Activated T-cell treated with anti-CD3 and anti-CD28 coated beads, Interleukin-2, amount 50 U/mL, for 72 hours (primary cell): ENCODE measurements at regions not wholly inside any gene's neighbourhood (a gene's known extent, or its start where the extent isn't known, plus 50 kb on each side); places are given as distances from the start of the nearest gene placed in this dataset.
A peak's percentile ranks its signal among the peaks of the same experiment; 100 is the strongest.
"Not testable (repeated sequence)": the region's sequence is repeated elsewhere in the genome, so short reads cannot be mapped to it uniquely, and the experiment has no call there.

Source experiments
- ATAC-seq, 2 donors: fragments of 150-1000 bp; cut with Tn5 transposase; replicated peaks in 1 of 2; 2 replicates each; pipeline ENCODE4 v1.10.0; 2021; ENCODE audit warnings: moderate library complexity in 2 of 2, mild to moderate bottlenecking in 1 of 2
- DNase-seq, 2 donors: peaks; one replicate each; pipeline ENCODE4 v3.0.0; 2021 to 2022; ENCODE audit warnings: mixed read lengths in 1 of 2
- H3K27ac Mint-ChIP-seq: one replicate; pipeline ENCODE4 v1.8.0; 2022; ENCODE audit warnings: mild to moderate bottlenecking, moderate library complexity, mixed read lengths
- H3K27me3 Mint-ChIP-seq: one replicate; pipeline ENCODE4 v1.8.0; 2022; ENCODE audit warnings: low read depth, mixed read lengths
- H3K36me3 Mint-ChIP-seq, 2 donors: one replicate each; pipeline ENCODE4 v1.8.0; 2022; ENCODE audit warnings: mixed read lengths in 2 of 2, mild to moderate bottlenecking in 1 of 2; ENCODE audit not compliant: insufficient read depth in 2 of 2
- H3K4me1 Mint-ChIP-seq: one replicate; pipeline ENCODE4 v1.8.0; 2022; ENCODE audit warnings: low read depth, mixed read lengths
- H3K4me3 Mint-ChIP-seq, 2 donors: one replicate each; pipeline ENCODE4 v1.8.0; 2022; ENCODE audit warnings: mild to moderate bottlenecking in 2 of 2, mixed read lengths in 2 of 2, moderate library complexity in 2 of 2
- H3K9me3 Mint-ChIP-seq, 2 donors: one replicate each; pipeline ENCODE4 v1.8.0; 2022; ENCODE audit warnings: mixed read lengths in 2 of 2

- not testable (repeated sequence) for H3K27me3 Mint-ChIP-seq, H3K9me3 Mint-ChIP-seq, ATAC-seq, H3K4me1 Mint-ChIP-seq, H3K4me3 Mint-ChIP-seq, H3K27ac Mint-ChIP-seq, H3K36me3 Mint-ChIP-seq, DNase-seq
These were observed 122.7 kb downstream of the PWWP3B start for GRCh38 chrX:106290778-106291177.

- not testable (repeated sequence) for DNase-seq, H3K36me3 Mint-ChIP-seq, H3K4me3 Mint-ChIP-seq, ATAC-seq, H3K27me3 Mint-ChIP-seq, H3K4me1 Mint-ChIP-seq, H3K27ac Mint-ChIP-seq, H3K9me3 Mint-ChIP-seq
These were observed 123.8 kb downstream of the PWWP3B start for GRCh38 chrX:106291779-106292390.

GRCh38 chrX:106300239-106300638 is 132.1 kb downstream of the PWWP3B start:
- H3K27ac Mint-ChIP-seq = no peak overlapping the region
- no peaks in the 10 kb centered on the region for H3K9me3 Mint-ChIP-seq
- ATAC-seq = peak; percentile 45 to 53
- DNase-seq = no peak
- no peaks in the 10 kb centered on the region for H3K36me3 Mint-ChIP-seq
- no peaks in the 10 kb centered on the region for H3K4me1 Mint-ChIP-seq
- H3K27me3 Mint-ChIP-seq = peaks cover 23% of the 10 kb centered on the region
- H3K4me3 Mint-ChIP-seq = no peak overlapping the region

- Mint-ChIP-seq H3K36me3 (no peaks in the 10 kb centered on the region), H3K4me3 (no peak overlapping the region), H3K27ac (no peak overlapping the region), H3K27me3 (peaks cover 26% of the 10 kb centered on the region), H3K4me1 (no peaks in the 10 kb centered on the region), H3K9me3 (no peaks in the 10 kb centered on the region)
- DNase-seq = no peak
- ATAC-seq = no peak
These were observed 132.6 kb downstream of the PWWP3B start for GRCh38 chrX:106300656-106301055.

- H3K36me3 Mint-ChIP-seq = no peaks in the 10 kb centered on the region
- ATAC-seq (no peak), DNase-seq (no peak)
- no peaks in the 10 kb centered on the region for H3K9me3 Mint-ChIP-seq
- H3K4me3 Mint-ChIP-seq = no peak overlapping the region
- H3K4me1 Mint-ChIP-seq = no peaks in the 10 kb centered on the region
- H3K27me3 Mint-ChIP-seq = peaks cover 26% of the 10 kb centered on the region
- H3K27ac Mint-ChIP-seq = no peak overlapping the region
These were observed 134.2 kb downstream of the PWWP3B start for GRCh38 chrX:106302304-106302703.

GRCh38 chrX:106306391-106306947 is 138.4 kb downstream of the PWWP3B start:
- no peaks in the 10 kb centered on the region for H3K36me3 Mint-ChIP-seq
- ATAC-seq = no peak
- peaks cover 26% of the 10 kb centered on the region for H3K27me3 Mint-ChIP-seq
- no peak overlapping the region for H3K27ac Mint-ChIP-seq
- no peak for DNase-seq
- H3K4me3 Mint-ChIP-seq = no peak overlapping the region
- H3K9me3 Mint-ChIP-seq = no peaks in the 10 kb centered on the region
- H3K4me1 Mint-ChIP-seq = no peaks in the 10 kb centered on the region

GRCh38 chrX:106323357-106323756 is 155.3 kb downstream of the PWWP3B start:
- no peak for ATAC-seq
- Mint-ChIP-seq H3K9me3 (no peaks in the 10 kb centered on the region), H3K27ac (no peak overlapping the region)

GRCh38 chrX:106331606-106332005 is 163.5 kb downstream of the PWWP3B start:
- Mint-ChIP-seq H3K4me1 (no peaks in the 10 kb centered on the region), H3K27ac (no peak overlapping the region), H3K27me3 (peaks cover 6% of the 10 kb centered on the region), H3K4me3 (no peak overlapping the region), H3K9me3 (no peaks in the 10 kb centered on the region), H3K36me3 (no peaks in the 10 kb centered on the region)
- DNase-seq (no peak), ATAC-seq (no peak)

More at GRCh38 chrX:106323357-106323756, 155.3 kb downstream of the PWWP3B start:
- H3K27me3 Mint-ChIP-seq = peaks cover 19% of the 10 kb centered on the region
- no peak overlapping the region for H3K4me3 Mint-ChIP-seq
- no peaks in the 10 kb centered on the region for H3K36me3 Mint-ChIP-seq
- no peak for DNase-seq
- no peaks in the 10 kb centered on the region for H3K4me1 Mint-ChIP-seq

- H3K27me3 Mint-ChIP-seq = peaks cover 12% of the 10 kb centered on the region
- H3K9me3 Mint-ChIP-seq = peaks cover 0 to 2% of the 10 kb centered on the region in 2 donors
These were observed 173.7 kb downstream of the PWWP3B start for GRCh38 chrX:106341823-106342222.

GRCh38 chrX:106356580-106356979 is 188.5 kb downstream of the PWWP3B start:
- H3K9me3 Mint-ChIP-seq = peaks cover 0 to 1% of the 10 kb centered on the region in 2 donors
- H3K27ac Mint-ChIP-seq = no peak overlapping the region
- no peak overlapping the region for H3K4me3 Mint-ChIP-seq
- no peak for ATAC-seq
- H3K4me1 Mint-ChIP-seq = no peaks in the 10 kb centered on the region
- no peak for DNase-seq
- H3K27me3 Mint-ChIP-seq = peaks cover 14% of the 10 kb centered on the region
- no peaks in the 10 kb centered on the region for H3K36me3 Mint-ChIP-seq

More at GRCh38 chrX:106341823-106342222, 173.7 kb downstream of the PWWP3B start:
- DNase-seq (no peak), ATAC-seq (no peak)
- no peak overlapping the region for H3K4me3 Mint-ChIP-seq
- no peak overlapping the region for H3K27ac Mint-ChIP-seq
- H3K36me3 Mint-ChIP-seq = no peaks in the 10 kb centered on the region
- H3K4me1 Mint-ChIP-seq = no peaks in the 10 kb centered on the region

- H3K4me3 Mint-ChIP-seq = no peak overlapping the region
- H3K4me1 Mint-ChIP-seq = no peaks in the 10 kb centered on the region
- DNase-seq (no peak), ATAC-seq (no peak)
- H3K27me3 Mint-ChIP-seq = peaks cover 14% of the 10 kb centered on the region
- no peak overlapping the region for H3K27ac Mint-ChIP-seq
- peaks cover 0 to 1% of the 10 kb centered on the region in 2 donors for H3K9me3 Mint-ChIP-seq
- H3K36me3 Mint-ChIP-seq = no peaks in the 10 kb centered on the region
These were observed 195.1 kb downstream of the PWWP3B start for GRCh38 chrX:106363214-106363613.

GRCh38 chrX:106378616-106379015 is 210.5 kb downstream of the PWWP3B start:
- peak in 1 of 2 donors; percentile 39 for ATAC-seq
- Mint-ChIP-seq H3K27ac (no peak overlapping the region), H3K4me1 (no peaks in the 10 kb centered on the region), H3K27me3 (peaks cover under 1% of the 10 kb centered on the region), H3K4me3 (peak overlapping the region in 1 of 2 donors; percentile 52), H3K36me3 (no peaks in the 10 kb centered on the region), H3K9me3 (no peaks in the 10 kb centered on the region)
- DNase-seq = no peak

GRCh38 chrX:106391284-106391911 is 220.4 kb upstream of the RADX start:
- Mint-ChIP-seq H3K36me3 (no peaks in the 10 kb centered on the region), H3K4me3 (no peak overlapping the region), H3K4me1 (no peaks in the 10 kb centered on the region), H3K9me3 (no peaks in the 10 kb centered on the region), H3K27me3 (peaks cover 10% of the 10 kb centered on the region), H3K27ac (no peak overlapping the region)
- ATAC-seq (no peak), DNase-seq (no peak)
